ENCODE measurements at regions not wholly inside any gene's neighbourhood (a gene's known extent, or its start where the extent isn't known, plus 50 kb on each side); places are given as distances from the start of the nearest gene placed in this dataset.
"Not testable (repeated sequence)": the region's sequence is repeated elsewhere in the genome, so short reads cannot be mapped to it uniquely, and the experiment has no call there.

DNA sequence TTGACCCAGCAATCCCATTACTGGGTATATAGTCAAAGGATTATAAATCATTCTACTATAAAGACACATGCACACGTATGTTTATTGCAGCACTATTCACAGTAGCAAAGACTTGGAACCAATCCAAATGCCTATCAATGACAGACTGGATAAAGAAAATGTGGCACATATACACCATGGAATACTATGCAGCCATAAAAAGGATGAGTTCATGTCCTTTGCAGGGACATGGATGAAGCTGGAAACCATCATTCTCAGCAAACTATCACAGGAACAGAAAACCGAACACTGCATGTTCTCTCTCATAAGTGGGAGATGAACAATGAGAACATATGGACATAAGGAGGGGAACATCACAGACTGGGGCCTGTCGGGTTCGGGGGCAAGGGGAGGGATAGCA is 140.3 kb upstream of the OSMR start:
- TF ChIP-seq, protein P1, sequence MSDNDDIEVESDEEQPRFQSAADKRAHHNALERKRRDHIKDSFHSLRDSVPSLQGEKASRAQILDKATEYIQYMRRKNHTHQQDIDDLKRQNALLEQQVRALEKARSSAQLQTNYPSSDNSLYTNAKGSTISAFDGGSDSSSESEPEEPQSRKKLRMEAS (IDR thresholded peaks at IDR 0.05; ENCODE audit: insufficient read depth, insufficient read length): not testable (repeated sequence)
- TF ChIP-seq, protein P2, sequence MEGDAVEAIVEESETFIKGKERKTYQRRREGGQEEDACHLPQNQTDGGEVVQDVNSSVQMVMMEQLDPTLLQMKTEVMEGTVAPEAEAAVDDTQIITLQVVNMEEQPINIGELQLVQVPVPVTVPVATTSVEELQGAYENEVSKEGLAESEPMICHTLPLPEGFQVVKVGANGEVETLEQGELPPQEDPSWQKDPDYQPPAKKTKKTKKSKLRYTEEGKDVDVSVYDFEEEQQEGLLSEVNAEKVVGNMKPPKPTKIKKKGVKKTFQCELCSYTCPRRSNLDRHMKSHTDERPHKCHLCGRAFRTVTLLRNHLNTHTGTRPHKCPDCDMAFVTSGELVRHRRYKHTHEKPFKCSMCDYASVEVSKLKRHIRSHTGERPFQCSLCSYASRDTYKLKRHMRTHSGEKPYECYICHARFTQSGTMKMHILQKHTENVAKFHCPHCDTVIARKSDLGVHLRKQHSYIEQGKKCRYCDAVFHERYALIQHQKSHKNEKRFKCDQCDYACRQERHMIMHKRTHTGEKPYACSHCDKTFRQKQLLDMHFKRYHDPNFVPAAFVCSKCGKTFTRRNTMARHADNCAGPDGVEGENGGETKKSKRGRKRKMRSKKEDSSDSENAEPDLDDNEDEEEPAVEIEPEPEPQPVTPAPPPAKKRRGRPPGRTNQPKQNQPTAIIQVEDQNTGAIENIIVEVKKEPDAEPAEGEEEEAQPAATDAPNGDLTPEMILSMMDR (IDR thresholded peaks at IDR 0.05; ENCODE audit: extremely low read depth in 1 of 2, insufficient read depth in 1 of 2, low read depth in 1 of 2, low read length in 2 of 2): not testable (repeated sequence)
- not testable (repeated sequence) for TF ChIP-seq POLR2AphosphoS5 (IDR thresholded peaks at IDR 0.05; ENCODE audit: insufficient read depth, low read depth, low read length); MYC (IDR thresholded peaks at IDR 0.05; ENCODE audit: low read depth, low read length); EZH2 (IDR thresholded peaks at IDR 0.05; ENCODE audit: borderline replicate concordance, low read depth, low read length, severe bottlenecking); POLR2A (IDR thresholded peaks at IDR 0.05; ENCODE audit: low read depth, low read length); FOS (IDR thresholded peaks at IDR 0.05; ENCODE audit: borderline replicate concordance, insufficient read depth, low read length); GATA2 (IDR thresholded peaks at IDR 0.05; ENCODE audit: insufficient read depth, insufficient read length, low read depth, low read length); JUN (IDR thresholded peaks at IDR 0.05; ENCODE audit: borderline replicate concordance, insufficient read depth, insufficient read length, low read depth)
